K562 (cell line): ENCODE measurements at regions not wholly inside any gene's neighbourhood (a gene's known extent, or its start where the extent isn't known, plus 50 kb on each side); places are given as distances from the start of the nearest gene placed in this dataset.

Experiments used
- TARDBP ChIP-seq: fragments of 450-650 bp; IDR thresholded peaks from 2 replicates; pipeline ENCODE4 v1.6.1; 2016
- TF ChIP-seq, protein P1 (sequence below), 2 experiments: fragments of 450-650 bp in 1 of 2; sonication (generic) in 1 of 2; formaldehyde crosslinking in 1 of 2; IDR thresholded peaks; 2 replicates each; pipeline versions ENCODE4 v1.7.1 to v1.9.0; 2016 to 2022; ENCODE audit warnings: inconsistent platforms in 1 of 2, mild to moderate bottlenecking in 1 of 2, missing genetic modification reagents in 1 of 2

DNA sequence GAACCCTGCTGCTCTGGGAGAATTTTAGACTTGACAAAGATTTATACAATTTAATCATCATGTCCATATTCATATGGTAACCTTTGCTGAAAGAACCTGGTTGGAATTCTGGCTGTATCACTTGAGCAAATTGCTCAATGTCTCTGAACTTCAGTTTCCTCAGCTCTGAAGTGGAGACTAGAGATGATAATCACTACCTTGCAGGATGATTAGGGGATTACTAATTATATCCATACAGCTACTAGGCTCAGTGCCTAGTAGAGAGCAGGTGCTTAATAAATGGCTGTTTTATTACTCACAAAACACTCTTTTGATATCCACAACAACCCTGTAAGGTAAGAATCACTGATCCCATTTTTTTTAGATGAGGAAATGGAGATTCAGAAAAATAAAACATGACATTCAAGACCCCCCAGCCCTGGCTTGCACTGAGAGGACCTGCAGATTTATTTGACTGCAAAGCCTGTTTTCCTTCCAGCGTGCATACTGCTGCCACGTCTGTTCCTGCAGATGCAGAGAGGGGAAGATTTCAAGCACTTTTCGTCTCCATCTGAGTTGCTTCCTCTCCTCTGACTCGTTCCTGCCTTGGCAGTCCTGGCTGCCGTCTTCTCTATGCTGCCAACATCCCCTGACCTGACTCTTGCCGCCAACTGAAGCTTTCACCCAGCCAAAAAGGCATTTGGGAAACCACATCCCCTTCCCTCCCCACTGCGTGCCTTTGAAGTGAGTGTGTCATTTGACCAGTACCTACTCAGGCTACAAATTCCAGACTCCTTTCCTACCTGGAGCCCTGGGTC lies 203.0 kb downstream of the PLPP3 start:
- no peak for TF ChIP-seq TARDBP
- TF ChIP-seq, protein P1, sequence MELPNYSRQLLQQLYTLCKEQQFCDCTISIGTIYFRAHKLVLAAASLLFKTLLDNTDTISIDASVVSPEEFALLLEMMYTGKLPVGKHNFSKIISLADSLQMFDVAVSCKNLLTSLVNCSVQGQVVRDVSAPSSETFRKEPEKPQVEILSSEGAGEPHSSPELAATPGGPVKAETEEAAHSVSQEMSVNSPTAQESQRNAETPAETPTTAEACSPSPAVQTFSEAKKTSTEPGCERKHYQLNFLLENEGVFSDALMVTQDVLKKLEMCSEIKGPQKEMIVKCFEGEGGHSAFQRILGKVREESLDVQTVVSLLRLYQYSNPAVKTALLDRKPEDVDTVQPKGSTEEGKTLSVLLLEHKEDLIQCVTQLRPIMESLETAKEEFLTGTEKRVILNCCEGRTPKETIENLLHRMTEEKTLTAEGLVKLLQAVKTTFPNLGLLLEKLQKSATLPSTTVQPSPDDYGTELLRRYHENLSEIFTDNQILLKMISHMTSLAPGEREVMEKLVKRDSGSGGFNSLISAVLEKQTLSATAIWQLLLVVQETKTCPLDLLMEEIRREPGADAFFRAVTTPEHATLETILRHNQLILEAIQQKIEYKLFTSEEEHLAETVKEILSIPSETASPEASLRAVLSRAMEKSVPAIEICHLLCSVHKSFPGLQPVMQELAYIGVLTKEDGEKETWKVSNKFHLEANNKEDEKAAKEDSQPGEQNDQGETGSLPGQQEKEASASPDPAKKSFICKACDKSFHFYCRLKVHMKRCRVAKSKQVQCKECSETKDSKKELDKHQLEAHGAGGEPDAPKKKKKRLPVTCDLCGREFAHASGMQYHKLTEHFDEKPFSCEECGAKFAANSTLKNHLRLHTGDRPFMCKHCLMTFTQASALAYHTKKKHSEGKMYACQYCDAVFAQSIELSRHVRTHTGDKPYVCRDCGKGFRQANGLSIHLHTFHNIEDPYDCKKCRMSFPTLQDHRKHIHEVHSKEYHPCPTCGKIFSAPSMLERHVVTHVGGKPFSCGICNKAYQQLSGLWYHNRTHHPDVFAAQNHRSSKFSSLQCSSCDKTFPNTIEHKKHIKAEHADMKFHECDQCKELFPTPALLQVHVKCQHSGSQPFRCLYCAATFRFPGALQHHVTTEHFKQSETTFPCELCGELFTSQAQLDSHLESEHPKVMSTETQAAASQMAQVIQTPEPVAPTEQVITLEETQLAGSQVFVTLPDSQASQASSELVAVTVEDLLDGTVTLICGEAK (IDR thresholded peaks at IDR 0.05), result no peak
- TF ChIP-seq, protein P1 (CRISPR knock-in tag; IDR thresholded peaks at IDR 0.05), result no peak
